Keratinocyte (primary cell): ENCODE measurements at regions not wholly inside any gene's neighbourhood (a gene's known extent, or its start where the extent isn't known, plus 50 kb on each side); places are given as distances from the start of the nearest gene placed in this dataset.

Experiments used
- CTCF ChIP-seq, 3 experiments: IDR thresholded peaks in 1 of 3; conservative IDR thresholded peaks in 1 of 3; optimal IDR thresholded peaks in 1 of 3; 2 replicates in 2 of 3; 3 replicates in 1 of 3; pipeline versions ENCODE3 to v1.5.1; 2011; ENCODE audit warnings: low read length in 3 of 3, mild to moderate bottlenecking in 3 of 3, moderate library complexity in 2 of 3, control low read depth in 1 of 3, inconsistent platforms in 1 of 3; ENCODE audit not compliant: insufficient read depth in 2 of 3; ENCODE audit errors: extremely low read depth in 1 of 3
- EZH2 ChIP-seq: IDR thresholded peaks from one replicate; pipeline ENCODE4 v1.6.1; 2012; ENCODE audit warnings: inconsistent platforms, mild to moderate bottlenecking, low read length, moderate library complexity

DNA sequence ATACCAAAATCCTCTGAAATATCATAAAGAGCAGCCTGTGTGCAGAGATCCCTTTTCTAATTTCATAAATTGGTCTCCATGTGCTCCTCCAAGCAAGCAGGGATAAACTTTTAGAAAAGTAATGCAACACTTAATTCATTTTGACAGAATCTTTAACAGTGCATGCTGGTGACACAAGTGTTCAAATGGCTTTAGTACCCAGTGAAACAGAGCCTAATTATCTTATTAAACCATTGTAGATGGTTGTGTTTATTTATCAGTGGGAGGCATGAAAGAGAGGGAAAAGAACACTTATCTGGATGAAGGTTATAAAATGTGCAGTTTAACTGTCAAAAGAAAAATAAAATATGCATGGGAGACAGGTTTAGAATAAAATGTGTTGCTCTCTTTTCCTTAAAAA, 945.0 kb upstream of the PCDH20 start:
- no peak for TF ChIP-seq CTCF (optimal IDR thresholded peaks at IDR 0.05 in 1 of 3, IDR thresholded peaks at IDR 0.05 in 1 of 3, conservative IDR thresholded peaks at IDR 0.05 in 1 of 3; ENCODE audit: extremely low read depth in 1 of 3, insufficient read depth in 2 of 3, low read length in 3 of 3)
- no peak for TF ChIP-seq EZH2
